GM21528 (cell line): ENCODE measurements at regions not wholly inside any gene's neighbourhood (a gene's known extent, or its start where the extent isn't known, plus 50 kb on each side); places are given as distances from the start of the nearest gene placed in this dataset.

Experiments used
- ATAC-seq: cut with Tn5 transposase; IDR thresholded peaks from one replicate; pipeline ENCODE4 v1.9.1; 2021; ENCODE audit warnings: mild to moderate bottlenecking, moderate library complexity; ENCODE audit not compliant: unreplicated experiment, low FRiP score

- ATAC-seq = no peak
Observed at GRCh38 chr12:108066583-108067577, 62.2 kb upstream of the WSCD2 start.

GRCh38 chr12:108069651-108070165, 59.4 kb upstream of the WSCD2 start:
- ATAC-seq = no peak

GRCh38 chr12:108075561-108075960, 53.5 kb upstream of the WSCD2 start:
- no peak for ATAC-seq

- ATAC-seq = no peak
Observed at GRCh38 chr12:108076556-108076955, 52.5 kb upstream of the WSCD2 start.

- ATAC-seq = no peak
Observed at GRCh38 chr12:108078428-108078827, 50.7 kb upstream of the WSCD2 start.
